Occipital lobe (tissue), 1 donor: ENCODE measurements at regions not wholly inside any gene's neighbourhood (a gene's known extent, or its start where the extent isn't known, plus 50 kb on each side); places are given as distances from the start of the nearest gene placed in this dataset.
"Not testable (repeated sequence)": the region's sequence is repeated elsewhere in the genome, so short reads cannot be mapped to it uniquely, and the experiment has no call there.

ENCODE experiments used
- DNase-seq: peaks from one replicate; lab custom pipeline; 2025; lab: John Stamatoyannopoulos, UW

GRCh38 chr5:133857595-133858313 lies 110.7 kb downstream of the C5orf15 start:
- not testable (repeated sequence) for DNase-seq

GRCh38 chr5:133854554-133854953 lies 113.9 kb downstream of the C5orf15 start:
- DNase-seq = no peak

GRCh38 chr5:133853646-133854365 lies 114.6 kb downstream of the C5orf15 start:
- DNase-seq = no peak

GRCh38 chr5:133851521-133851920 lies 116.9 kb downstream of the C5orf15 start:
- DNase-seq = no peak

GRCh38 chr5:133850811-133851210 lies 117.6 kb downstream of the C5orf15 start:
- no peak for DNase-seq

GRCh38 chr5:133849116-133849515 lies 119.3 kb downstream of the C5orf15 start:
- no peak for DNase-seq

- DNase-seq = no peak
Observed at GRCh38 chr5:133848341-133848811, 120.0 kb downstream of the C5orf15 start.

- DNase-seq = no peak
Observed at GRCh38 chr5:133847886-133848285, 120.5 kb downstream of the C5orf15 start.

- DNase-seq = no peak
Observed at GRCh38 chr5:133847301-133847700, 121.1 kb downstream of the C5orf15 start.

GRCh38 chr5:133846478-133847226 lies 121.8 kb downstream of the C5orf15 start:
- no peak for DNase-seq

- no peak for DNase-seq
Observed at GRCh38 chr5:133845271-133845670, 123.2 kb downstream of the C5orf15 start.

- no peak for DNase-seq
Observed at GRCh38 chr5:133844836-133845235, 123.6 kb downstream of the C5orf15 start.

- no peak for DNase-seq
Observed at GRCh38 chr5:133843911-133844310, 124.5 kb downstream of the C5orf15 start.

GRCh38 chr5:133842846-133843611 lies 125.4 kb downstream of the C5orf15 start:
- no peak for DNase-seq

- DNase-seq = no peak
Observed at GRCh38 chr5:133841831-133842750, 126.3 kb downstream of the C5orf15 start.

GRCh38 chr5:133840168-133840567 lies 128.3 kb downstream of the C5orf15 start:
- DNase-seq = no peak

GRCh38 chr5:133839721-133840120 lies 128.7 kb downstream of the C5orf15 start:
- DNase-seq = no peak

GRCh38 chr5:133839090-133839489 lies 129.3 kb downstream of the C5orf15 start:
- DNase-seq = no peak

GRCh38 chr5:133838286-133838685 lies 130.1 kb downstream of the C5orf15 start:
- no peak for DNase-seq

- DNase-seq = no peak
Observed at GRCh38 chr5:133831491-133832224, 136.8 kb downstream of the C5orf15 start.
